K562 (cell line): ENCODE measurements at regions not wholly inside any gene's neighbourhood (a gene's known extent, or its start where the extent isn't known, plus 50 kb on each side); places are given as distances from the start of the nearest gene placed in this dataset.

Source experiments
- ATAC-seq: fragments of 200-7000 bp; cut with Tn5 transposase; 3 replicates; pipeline ENCODE4 v1.9.1; 2020; ENCODE audit warnings: moderate library complexity
- BruUV-seq: library from RNA; stranded (reverse); fragments of 400-500 nt; replicated peaks from 2 replicates; lab custom pipeline; 2021; lab: Mats Ljungman, UMichigan
- CTCF ChIA-PET: fragments of 300-600 bp; formaldehyde crosslinking; extraction: SDS; loops from one replicate; lab custom pipeline; 2021; ENCODE audit warnings: low intra/inter-chr PET ratio; lab: Yijun Ruan, JAX
- POLR2A ChIA-PET: fragments of 300-600, 350-650 bp; sonication (Branson Sonifier 250); formaldehyde crosslinking; extraction: SDS; loops from one replicate; lab custom pipeline; 2021; ENCODE audit warnings: antibody characterized with exemption, inconsistent platforms; lab: Yijun Ruan, JAX
- DNase-seq, 4 experiments: peaks; one replicate each; pipeline versions ENCODE4 v3.0.0 to v3.0.0-alpha.2; 2011 to 2018; ENCODE audit warnings: low spot score in 3 of 4, mixed read lengths in 3 of 4; ENCODE audit errors: extremely low read depth in 1 of 4
- FAIRE-seq: peaks from 2 replicates; lab custom pipeline; 2011; peaks lifted over from hg19 to GRCh38; lab: Jason Lieb, UNC
- H2AFZ ChIP-seq: 2 replicates; pipeline ENCODE4 v1.6.0; 2011; ENCODE audit warnings: low read depth, low read length, control low read depth, inconsistent platforms
- H3K27ac ChIP-seq: fragments of 200-600 bp; 3 replicates; pipeline ENCODE4 v1.8.0; 2011; ENCODE audit warnings: low read depth, mild to moderate bottlenecking, control low read depth, inconsistent platforms, low read length, moderate library complexity, mixed read lengths; ENCODE audit errors: extremely low read depth
- H3K27me3 ChIP-seq, 2 experiments: fragments of 300-600 bp in 1 of 2; 2 replicates in 1 of 2; 3 replicates in 1 of 2; pipeline versions ENCODE4 v1.6.0 to v1.8.0; 2011; ENCODE audit warnings: inconsistent platforms in 2 of 2, low read length in 2 of 2, mild to moderate bottlenecking in 1 of 2, mixed read lengths in 1 of 2, moderate library complexity in 1 of 2; ENCODE audit not compliant: control insufficient read depth in 2 of 2, insufficient read depth in 2 of 2
- H3K36me3 ChIP-seq: fragments of 300-600 bp; 3 replicates; pipeline ENCODE4 v1.8.0; 2011; ENCODE audit warnings: mild to moderate bottlenecking, low read length, inconsistent platforms; ENCODE audit not compliant: control insufficient read depth, insufficient read depth
- H3K4me1 ChIP-seq, 2 experiments: fragments of 200-600 bp in 1 of 2; replicated peaks in 1 of 2; 2 replicates in 1 of 2; 3 replicates in 1 of 2; pipeline versions ENCODE4 v1.5.1 to v1.8.0; 2011; ENCODE audit warnings: inconsistent platforms in 2 of 2, low read length in 2 of 2, mild to moderate bottlenecking in 1 of 2, mixed read lengths in 1 of 2, moderate library complexity in 1 of 2; ENCODE audit not compliant: control insufficient read depth in 2 of 2, insufficient read depth in 2 of 2
- H3K4me2 ChIP-seq: 2 replicates; pipeline ENCODE4 v1.6.1; 2011; ENCODE audit warnings: low read length, control low read depth, inconsistent platforms, mixed read lengths; ENCODE audit not compliant: insufficient read depth
- H3K4me3 ChIP-seq: fragments of 200-600 bp; sonication (generic), shearing (Covaris generic); 2 replicates; pipeline ENCODE4 v1.5.1; 2016; ENCODE audit warnings: control low read depth, inconsistent platforms
- H3K79me2 ChIP-seq: fragments of 200-600 bp; 3 replicates; pipeline ENCODE4 v1.8.0; 2011; ENCODE audit warnings: low read length, inconsistent platforms; ENCODE audit not compliant: control insufficient read depth, insufficient read depth
- H3K9ac ChIP-seq, 2 experiments: 2 replicates each; pipeline versions ENCODE4 v1.6.0 to v1.6.1; 2011; ENCODE audit warnings: low read depth in 2 of 2, low read length in 2 of 2, control low read depth in 1 of 2, inconsistent platforms in 1 of 2, mild to moderate bottlenecking in 1 of 2, mixed read lengths in 1 of 2; ENCODE audit not compliant: insufficient read depth in 1 of 2
- H3K9me1 ChIP-seq: one replicate; pipeline ENCODE4 v1.6.0; 2011; ENCODE audit warnings: inconsistent platforms, mild to moderate bottlenecking, low read length, moderate library complexity; ENCODE audit not compliant: control insufficient read depth, insufficient read depth
- H3K9me3 ChIP-seq: replicated peaks from 2 replicates; pipeline ENCODE4 v1.5.1; 2011; ENCODE audit warnings: low read depth, low read length, inconsistent platforms; ENCODE audit not compliant: control insufficient read depth, insufficient read depth
- H4K20me1 ChIP-seq: replicated peaks from 2 replicates; pipeline ENCODE4 v1.6.1; 2011; ENCODE audit warnings: low read length, inconsistent platforms, mixed read lengths; ENCODE audit not compliant: control insufficient read depth, insufficient read depth
- AFF4 ChIP-seq: sonication (generic); formaldehyde crosslinking; IDR thresholded peaks from 2 replicates; pipeline ENCODE4 v1.8.0; 2023; ENCODE audit warnings: mild to moderate bottlenecking, missing genetic modification reagents
- CEBPB ChIP-seq: fragments of 450-650 bp; IDR thresholded peaks from 2 replicates; pipeline ENCODE4 v1.6.1; 2016; ENCODE audit warnings: missing genetic modification characterization, missing compliant biosample characterization
- E2F8 ChIP-seq: fragments of 450-650 bp; IDR thresholded peaks from 2 replicates; pipeline ENCODE4 v1.7.1; 2018; ENCODE audit warnings: mild to moderate bottlenecking, low read depth; ENCODE audit not compliant: partially characterized antibody
- ELF2 ChIP-seq: fragments of 250-450 bp; sonication (Bioruptor Pico); IDR thresholded peaks from 2 replicates; pipeline ENCODE4 v1.5.0; 2021; ENCODE audit warnings: mild to moderate bottlenecking
- IRF1 ChIP-seq: sonication (generic); formaldehyde crosslinking; IDR thresholded peaks from 2 replicates; pipeline ENCODE4 v1.8.0; 2022; ENCODE audit warnings: missing genetic modification reagents, mild to moderate bottlenecking, borderline replicate concordance
- LEF1 ChIP-seq: fragments of 450-650 bp; IDR thresholded peaks from 2 replicates; pipeline ENCODE4 v1.6.1; 2016; ENCODE audit warnings: mild to moderate bottlenecking
- MTA2 ChIP-seq: fragments of 450-650 bp; IDR thresholded peaks from 2 replicates; pipeline ENCODE4 v1.6.1; 2016; ENCODE audit warnings: low read depth
- NR4A1 ChIP-seq, 2 experiments: fragments of 250-450 bp in 1 of 2; fragments of 450-650 bp in 1 of 2; sonication (Bioruptor Pico) in 1 of 2; IDR thresholded peaks; 2 replicates each; pipeline versions ENCODE4 v1.4.0 to v1.6.1; 2016 to 2020; ENCODE audit warnings: mild to moderate bottlenecking in 2 of 2, missing compliant biosample characterization in 1 of 2, missing genetic modification characterization in 1 of 2, moderate library complexity in 1 of 2
- SMARCE1 ChIP-seq: fragments of 450-650 bp; IDR thresholded peaks from 2 replicates; pipeline ENCODE4 v1.7.1; 2016; ENCODE audit warnings: mild to moderate bottlenecking
- TAL1 ChIP-seq: fragments of 450-650 bp; IDR thresholded peaks from 2 replicates; pipeline ENCODE4 v1.6.1; 2016; ENCODE audit warnings: mild to moderate bottlenecking
- TBL1XR1 ChIP-seq, 2 experiments: IDR thresholded peaks; 2 replicates each; pipeline ENCODE4 v1.6.1; 2012; ENCODE audit warnings: improper control_type of control experiment in 2 of 2, low read length in 2 of 2, mild to moderate bottlenecking in 1 of 2
- TCF7 ChIP-seq: sonication (generic); IDR thresholded peaks from 2 replicates; pipeline ENCODE4 v1.6.1; 2016; ENCODE audit warnings: antibody characterized with exemption, borderline replicate concordance
- THRAP3 ChIP-seq: fragments of 450-650 bp; IDR thresholded peaks from 2 replicates; pipeline ENCODE4 v1.6.1; 2016; ENCODE audit warnings: mild to moderate bottlenecking, inconsistent platforms, borderline replicate concordance
- WGBS: fragments of 100-300 bp; shearing (Covaris generic); methylation state at CpG from one replicate; pipeline ENCODE4 v1.1.6; 2016; ENCODE audit warnings: low coverage, mixed read lengths; ENCODE audit not compliant: insufficient coverage; ENCODE audit errors: missing lambda C conversion rate; 5-methylcytosine and 5-hydroxymethylcytosine counted together
- in situ Hi-C: fragments of 300-500 bp; cut with MboI; formaldehyde crosslinking; loops from 4 replicates; pipeline ENCODE4 v1.15.0; 2018; ENCODE audit warnings: inconsistent platforms, mixed read lengths
- intact Hi-C: fragments of 100-400 bp; cut with micrococcal nuclease; formaldehyde crosslinking; loops from 2 replicates; pipeline ENCODE4 v1.14.2; 2022

- TF ChIP-seq E2F8: no peak
- TF ChIP-seq, all 486 proteins: peak for 0
Observed at GRCh38 chr15:37262922-37263608, 162.7 kb upstream of the MEIS2 start (continued).

- Histone ChIP-seq H3K4me3 (no peak overlapping the region), H3K4me1 (no peaks in the 10 kb centered on the region), H3K27me3 (no peaks in the 10 kb centered on the region), H4K20me1 (no peaks in the 10 kb centered on the region), H3K9ac (no peak overlapping the region), H3K36me3 (no peaks in the 10 kb centered on the region), H2AFZ (no peak overlapping the region), H3K9me1 (no peaks in the 10 kb centered on the region), H3K27ac (no peak overlapping the region), H3K9me3 (no peaks in the 10 kb centered on the region), H3K79me2 (no peaks in the 10 kb centered on the region), H3K4me2 (no peak overlapping the region)
- no TSS peak for BruUV-seq
- ATAC-seq: no peak
- intact Hi-C loops: no loop called here
- 4% methylated on average over 3 of the region's 3 CpGs for WGBS
- in situ Hi-C loops: no loop called here
- DNase-seq: no peak
- ChIA-PET CTCF (no interaction called here), POLR2A (interaction anchor here (0.7 kb wide), 1 partner anchor 70 kb away, joined by 3 read pairs; no protein-coding TSS in a partner anchor)
- no peak for FAIRE-seq
- TF ChIP-seq TAL1 (no peak), IRF1 (CRISPR knock-in tag) (no peak), MTA2 (no peak), SMARCE1 (no peak), NR4A1 (CRISPR knock-in tag; IDR thresholded peaks at IDR 0.05) (no peak), NR4A1 (tag; IDR thresholded peaks at IDR 0.05) (no peak), ELF2 (CRISPR knock-in tag) (no peak), TBL1XR1 (IDR thresholded peaks at IDR 0.05; ENCODE audit: low read length in 2 of 2) (no peak), CEBPB (tag) (no peak), THRAP3 (no peak), LEF1 (no peak), TCF7 (no peak), AFF4 (no peak)
Observed at GRCh38 chr15:37289109-37289765, 188.9 kb upstream of the MEIS2 start.
